Mesenchymal stem cell (in vitro differentiated cells and primary cell): ENCODE measurements at regions not wholly inside any gene's neighbourhood (a gene's known extent, or its start where the extent isn't known, plus 50 kb on each side); places are given as distances from the start of the nearest gene placed in this dataset.
"Not testable (repeated sequence)": the region's sequence is repeated elsewhere in the genome, so short reads cannot be mapped to it uniquely, and the experiment has no call there.

ENCODE experiments used
- DNase-seq: peaks from one replicate; pipeline ENCODE4 v3.0.0-alpha.2; 2013
- H2AFZ ChIP-seq: one replicate; pipeline ENCODE4 v1.6.1; 2013; ENCODE audit warnings: low read depth, mild to moderate bottlenecking, control low read depth, inconsistent platforms, low read length, moderate library complexity
- H2AK5ac ChIP-seq: 2 replicates; pipeline ENCODE4 v1.6.1; 2013; ENCODE audit warnings: low read length, moderate library complexity, mild to moderate bottlenecking, inconsistent platforms; ENCODE audit not compliant: severe bottlenecking
- H2BK120ac ChIP-seq: one replicate; pipeline ENCODE4 v1.6.1; 2013; ENCODE audit warnings: low read depth, mild to moderate bottlenecking, inconsistent platforms, low read length, moderate library complexity
- H2BK12ac ChIP-seq, 2 experiments: one replicate each; pipeline ENCODE4 v1.6.1; 2013; ENCODE audit warnings: inconsistent platforms in 2 of 2, low read length in 2 of 2, mild to moderate bottlenecking in 2 of 2, moderate library complexity in 2 of 2, control low read depth in 1 of 2
- H2BK15ac ChIP-seq: one replicate; pipeline ENCODE4 v1.6.1; 2013; ENCODE audit warnings: mild to moderate bottlenecking, low read depth, inconsistent platforms; ENCODE audit not compliant: poor library complexity, severe bottlenecking
- H2BK5ac ChIP-seq: 2 replicates; pipeline ENCODE4 v1.6.1; 2013; ENCODE audit warnings: low read depth, mild to moderate bottlenecking, low read length, control low read depth, inconsistent platforms; ENCODE audit not compliant: poor library complexity, severe bottlenecking
- H3K14ac ChIP-seq, 2 experiments: one replicate each; pipeline ENCODE4 v1.6.1; 2013; ENCODE audit warnings: inconsistent platforms in 2 of 2, low read length in 2 of 2, control low read depth in 1 of 2, mild to moderate bottlenecking in 1 of 2, moderate library complexity in 1 of 2
- H3K18ac ChIP-seq, 2 experiments: one replicate each; pipeline ENCODE4 v1.6.1; 2013; ENCODE audit warnings: inconsistent platforms in 2 of 2, low read length in 2 of 2, control low read depth in 1 of 2, low read depth in 1 of 2, mild to moderate bottlenecking in 1 of 2
- H3K23ac ChIP-seq, 2 experiments: one replicate each; pipeline ENCODE4 v1.6.1; 2013; ENCODE audit warnings: inconsistent platforms in 2 of 2, low read length in 2 of 2, mild to moderate bottlenecking in 2 of 2, moderate library complexity in 2 of 2, control low read depth in 1 of 2
- H3K27ac ChIP-seq: 2 replicates; pipeline ENCODE4 v1.5.1; 2013; ENCODE audit warnings: mild to moderate bottlenecking, moderate library complexity, low read length, control low read depth, inconsistent platforms; ENCODE audit not compliant: poor library complexity, severe bottlenecking
- H3K27me3 ChIP-seq, 2 experiments: 2 replicates each; pipeline versions ENCODE4 v1.6.1 to v1.7.0; 2013; ENCODE audit warnings: low read length in 2 of 2, mild to moderate bottlenecking in 2 of 2, moderate library complexity in 2 of 2, control low read depth in 1 of 2, inconsistent platforms in 1 of 2; ENCODE audit not compliant: control insufficient read depth in 1 of 2, insufficient read depth in 1 of 2
- H3K36me3 ChIP-seq, 2 experiments: 2 replicates each; pipeline versions ENCODE4 v1.6.1 to v1.7.0; 2013; ENCODE audit warnings: low read length in 2 of 2, control low read depth in 1 of 2, inconsistent platforms in 1 of 2, low read depth in 1 of 2, mild to moderate bottlenecking in 1 of 2; ENCODE audit not compliant: insufficient read depth in 2 of 2, control insufficient read depth in 1 of 2
- H3K4ac ChIP-seq, 2 experiments: one replicate each; pipeline ENCODE4 v1.6.1; 2013; ENCODE audit warnings: inconsistent platforms in 2 of 2, low read length in 2 of 2, mild to moderate bottlenecking in 2 of 2, moderate library complexity in 2 of 2, control low read depth in 1 of 2, low read depth in 1 of 2
- H3K4me1 ChIP-seq: 2 replicates; pipeline ENCODE4 v1.6.1; 2013; ENCODE audit warnings: low read depth, low read length, control low read depth; ENCODE audit not compliant: control insufficient read depth, insufficient read depth
- H3K4me2 ChIP-seq: 2 replicates; pipeline ENCODE4 v1.6.1; 2013; ENCODE audit warnings: low read length, mild to moderate bottlenecking, inconsistent platforms; ENCODE audit not compliant: poor library complexity, severe bottlenecking
- H3K4me3 ChIP-seq, 2 experiments: 2 replicates each; pipeline versions ENCODE4 v1.5.1 to v1.7.0; 2013; ENCODE audit warnings: low read length in 2 of 2, mild to moderate bottlenecking in 2 of 2, control low read depth in 1 of 2, low read depth in 1 of 2; ENCODE audit not compliant: insufficient read depth in 1 of 2
- H3K79me1 ChIP-seq: replicated peaks from 2 replicates; pipeline ENCODE4 v1.6.1; 2013; ENCODE audit warnings: mild to moderate bottlenecking, control low read depth, low read length, inconsistent platforms; ENCODE audit not compliant: poor library complexity, severe bottlenecking
- H3K9ac ChIP-seq: 2 replicates; pipeline ENCODE4 v1.7.0; 2013; ENCODE audit warnings: mild to moderate bottlenecking, low read length, moderate library complexity
- H3K9me3 ChIP-seq: 2 replicates; pipeline ENCODE4 v1.7.0; 2013; ENCODE audit warnings: mild to moderate bottlenecking, low read length; ENCODE audit not compliant: control insufficient read depth
- H4K8ac ChIP-seq: one replicate; pipeline ENCODE4 v1.6.1; 2013; ENCODE audit warnings: inconsistent platforms, mild to moderate bottlenecking, low read length, moderate library complexity
- H4K91ac ChIP-seq: one replicate; pipeline ENCODE4 v1.6.1; 2013; ENCODE audit warnings: mild to moderate bottlenecking, low read length, inconsistent platforms
- WGBS: methylation state at CpG from one replicate; pipeline ENCODE4 v1.1.7; 2013; ENCODE audit warnings: mixed read lengths; 5-methylcytosine and 5-hydroxymethylcytosine counted together

GRCh38 chr10:76764921-76765320 is 872.7 kb downstream of the KCNMA1 start:
- H3K9ac ChIP-seq, H4K91ac ChIP-seq, H3K4me1 ChIP-seq, H2BK120ac ChIP-seq, H2AFZ ChIP-seq, H3K14ac ChIP-seq, H2AK5ac ChIP-seq, H3K27me3 ChIP-seq, H2BK12ac ChIP-seq, H3K79me1 ChIP-seq, H3K18ac ChIP-seq, H3K23ac ChIP-seq, H3K9me3 ChIP-seq, H3K4ac ChIP-seq, H2BK15ac ChIP-seq, H3K4me3 ChIP-seq, H3K4me2 ChIP-seq, H3K36me3 ChIP-seq, DNase-seq, H2BK5ac ChIP-seq, H3K27ac ChIP-seq, H4K8ac ChIP-seq: not testable (repeated sequence)
- WGBS = 91% methylated on average over 2 of the region's 3 CpGs

- Histone ChIP-seq H2AFZ (no peak overlapping the region), H2BK15ac (no peak overlapping the region), H3K18ac (no peak overlapping the region), H3K27ac (no peak overlapping the region), H3K4me1 (no peaks in the 10 kb centered on the region), H2BK12ac (no peak overlapping the region), H3K4me3 (no peak overlapping the region), H4K91ac (no peak overlapping the region), H3K23ac (no peak overlapping the region), H4K8ac (no peak overlapping the region), H2BK5ac (no peak overlapping the region), H3K4me2 (no peak overlapping the region), H2BK120ac (no peak overlapping the region), H3K36me3 (no peaks in the 10 kb centered on the region), H3K4ac (no peak overlapping the region), H3K9me3 (no peaks in the 10 kb centered on the region), H3K27me3 (no peaks in the 10 kb centered on the region), H3K9ac (no peak overlapping the region), H3K14ac (no peak overlapping the region), H3K79me1 (no peaks in the 10 kb centered on the region), H2AK5ac (no peak overlapping the region)
- WGBS = no CpG with 5 or more reads among the region's 3 CpGs
- DNase-seq = no peak
These were observed 873.4 kb downstream of the KCNMA1 start for GRCh38 chr10:76764177-76764576.

- H3K4ac ChIP-seq = no peak overlapping the region
- H2AK5ac ChIP-seq = no peak overlapping the region
- no peak overlapping the region for H3K18ac ChIP-seq
- no peak overlapping the region for H2BK5ac ChIP-seq
- no peak overlapping the region for H2BK12ac ChIP-seq
- H3K9me3 ChIP-seq = no peaks in the 10 kb centered on the region
- H3K23ac ChIP-seq = no peak overlapping the region
- H3K79me1 ChIP-seq = no peaks in the 10 kb centered on the region
- H3K27me3 ChIP-seq = no peaks in the 10 kb centered on the region
- H2BK15ac ChIP-seq = no peak overlapping the region
- H3K4me3 ChIP-seq = no peak overlapping the region
- H2AFZ ChIP-seq = no peak overlapping the region
- no peak overlapping the region for H3K4me2 ChIP-seq
- H2BK120ac ChIP-seq = no peak overlapping the region
- H3K27ac ChIP-seq = no peak overlapping the region
- H4K8ac ChIP-seq = no peak overlapping the region
- DNase-seq = no peak
- WGBS = 78% methylated on average over 1 of the region's 1 CpG
- no peaks in the 10 kb centered on the region for H3K36me3 ChIP-seq
- no peak overlapping the region for H4K91ac ChIP-seq
- H3K14ac ChIP-seq = no peak overlapping the region
- H3K9ac ChIP-seq = no peak overlapping the region
- no peaks in the 10 kb centered on the region for H3K4me1 ChIP-seq
These were observed 874.2 kb downstream of the KCNMA1 start for GRCh38 chr10:76763376-76763775.

- Histone ChIP-seq H4K91ac (no peak overlapping the region), H3K79me1 (no peaks in the 10 kb centered on the region), H3K27me3 (no peaks in the 10 kb centered on the region), H4K8ac (no peak overlapping the region), H2AK5ac (no peak overlapping the region), H3K14ac (no peak overlapping the region), H2BK5ac (no peak overlapping the region), H3K4me2 (no peak overlapping the region), H3K4me3 (no peak overlapping the region), H2BK12ac (no peak overlapping the region), H3K4ac (no peak overlapping the region), H3K9me3 (no peaks in the 10 kb centered on the region), H3K4me1 (no peaks in the 10 kb centered on the region), H3K23ac (no peak overlapping the region), H2BK120ac (no peak overlapping the region), H3K18ac (no peak overlapping the region), H2AFZ (no peak overlapping the region), H3K27ac (no peak overlapping the region), H2BK15ac (no peak overlapping the region), H3K9ac (no peak overlapping the region), H3K36me3 (no peaks in the 10 kb centered on the region)
- DNase-seq = no peak
- WGBS = 83% methylated on average over 3 of the region's 3 CpGs
These were observed 877.9 kb downstream of the KCNMA1 start for GRCh38 chr10:76759681-76760080.
